Spleen (tissue), 11 donors: ENCODE measurements at regions not wholly inside any gene's neighbourhood (a gene's known extent, or its start where the extent isn't known, plus 50 kb on each side); places are given as distances from the start of the nearest gene placed in this dataset.

Experiments used
- DNase-seq: peaks from one replicate; pipeline ENCODE4 v3.0.0-alpha.2; 2020
- H3K27ac ChIP-seq, 8 donors: fragments of 200-600 bp; sonication (generic) in 7 of 8; 1 replicate in 4 of 8; 2 replicates in 4 of 8; pipeline versions ENCODE4 v1.5.0 to v1.8.0; 2016 to 2021; ENCODE audit warnings: inconsistent platforms in 4 of 8, mild to moderate bottlenecking in 4 of 8, moderate library complexity in 1 of 8
- H3K27me3 ChIP-seq, 7 donors: fragments of 200-600 bp; sonication (generic) in 6 of 7; replicated peaks in 1 of 7; 1 replicate in 4 of 7; 2 replicates in 3 of 7; pipeline versions ENCODE4 v1.5.0 to v1.8.0; 2016 to 2021; ENCODE audit warnings: inconsistent platforms in 3 of 7, mild to moderate bottlenecking in 1 of 7
- H3K36me3 ChIP-seq, 6 donors: fragments of 200-600 bp; sonication (generic) in 5 of 6; 1 replicate in 4 of 6; 2 replicates in 2 of 6; pipeline versions ENCODE4 v1.5.0 to v1.8.0; 2016 to 2021; ENCODE audit warnings: inconsistent platforms in 2 of 6
- H3K4me1 ChIP-seq, 6 donors: fragments of 200-600 bp; sonication (generic) in 5 of 6; 1 replicate in 3 of 6; 2 replicates in 3 of 6; pipeline versions ENCODE4 v1.5.0 to v1.8.0; 2016 to 2021; ENCODE audit warnings: inconsistent platforms in 3 of 6
- H3K4me3 ChIP-seq, 8 donors: fragments of 200-600 bp; sonication (generic) in 7 of 8; 1 replicate in 4 of 8; 2 replicates in 4 of 8; pipeline versions ENCODE4 v1.5.0 to v1.8.0; 2016 to 2021; ENCODE audit warnings: inconsistent platforms in 4 of 8, mild to moderate bottlenecking in 4 of 8, moderate library complexity in 2 of 8
- H3K9me3 ChIP-seq, 8 donors: fragments of 200-600 bp; sonication (generic) in 7 of 8; 1 replicate in 4 of 8; 2 replicates in 4 of 8; pipeline versions ENCODE4 v1.5.0 to v1.8.0; 2016 to 2021; ENCODE audit warnings: inconsistent platforms in 4 of 8
- CTCF ChIP-seq, 11 experiments: fragments of 200-600 bp in 7 of 11; fragments of 450-650 bp in 4 of 11; sonication (generic) in 4 of 11; IDR thresholded peaks in 8 of 11; conservative IDR thresholded peaks in 3 of 11; 1 replicate in 7 of 11; 2 replicates in 4 of 11; pipeline versions ENCODE4 v1.4.0 to v1.8.0; 2016 to 2021; ENCODE audit warnings: antibody characterized with exemption in 11 of 11, inconsistent platforms in 4 of 11, mild to moderate bottlenecking in 1 of 11
- POLR2A ChIP-seq, 3 donors: fragments of 450-650 bp; IDR thresholded peaks; one replicate each; pipeline ENCODE4 v1.5.1; 2017; ENCODE audit warnings: antibody characterized with exemption in 3 of 3, mild to moderate bottlenecking in 1 of 3
- POLR2AphosphoS5 ChIP-seq, 3 donors: sonication (generic); formaldehyde crosslinking; IDR thresholded peaks; one replicate each; pipeline ENCODE4 v1.5.1; 2017; ENCODE audit warnings: antibody characterized with exemption in 3 of 3
- WGBS, 5 donors: extraction: QIAGEN DNeasy Blood & Tissue Kit in 3 of 5; methylation state at CpG; one replicate each; pipeline versions ENCODE4 v1.1.5 to v1.1.7; 2013 to 2018; 5-methylcytosine and 5-hydroxymethylcytosine counted together
- intact Hi-C: fragments of 100-400 bp; cut with DNase I; formaldehyde crosslinking; loops from one replicate; pipeline ENCODE4 v1.15.0; 2023; ENCODE audit warnings: low total_unique reads
- donor health status: healthy with polysubstance abuse.
- donor health status: DM: no; HTN: no; CAD: no; lungs with moderate emphysema.
- donor health status: DM: no; HTN: no; CAD: no.
- donor health status: Bipolar disorder and iron deficiency.
- donor health status: healthy.
- donor health status: DM: no; HTN: no; CAD: no.
- donor health status: DM: yes; HTN: yes; CAD: no.

- Histone ChIP-seq H3K4me1 (no peaks in the 10 kb centered on the region), H3K9me3 (no peaks in the 10 kb centered on the region), H3K27ac (no peak overlapping the region), H3K36me3 (no peaks in the 10 kb centered on the region), H3K27me3 (no peaks in the 10 kb centered on the region), H3K4me3 (no peak overlapping the region)
- 73 to 83% (median 81%) methylated on average over 5 of the region's 5 CpGs for WGBS, 5 donors
- no peak for TF ChIP-seq POLR2AphosphoS5 (IDR thresholded peaks at IDR 0.05)
- TF ChIP-seq CTCF (IDR thresholded peaks at IDR 0.05 in 8 of 11, conservative IDR thresholded peaks at IDR 0.05 in 3 of 11) = no peak
- intact Hi-C loops = no loop called here
- DNase-seq = no peak
These were observed 433.0 kb downstream of the ANKRD7 start for GRCh38 chr7:118657391-118658005.

GRCh38 chr7:118662266-118662665 is 437.8 kb downstream of the ANKRD7 start:
- no peak for DNase-seq
- Histone ChIP-seq H3K36me3 (no peaks in the 10 kb centered on the region), H3K9me3 (no peaks in the 10 kb centered on the region), H3K4me1 (no peaks in the 10 kb centered on the region), H3K4me3 (no peak overlapping the region), H3K27me3 (no peaks in the 10 kb centered on the region), H3K27ac (no peak overlapping the region)
- no peak for TF ChIP-seq POLR2A (IDR thresholded peaks at IDR 0.05)
- 59 to 77% (median 66%) methylated on average over 2 of the region's 2 CpGs for WGBS, 5 donors
- intact Hi-C loops = no loop called here

- WGBS, 5 donors = 47 to 69% (median 67%) methylated on average over 1 of the region's 1 CpG
- no peak for TF ChIP-seq POLR2AphosphoS5 (IDR thresholded peaks at IDR 0.05)
- no peak for TF ChIP-seq POLR2A (IDR thresholded peaks at IDR 0.05)
- no peak for TF ChIP-seq CTCF (IDR thresholded peaks at IDR 0.05 in 8 of 11, conservative IDR thresholded peaks at IDR 0.05 in 3 of 11)
- no peak for DNase-seq
- Histone ChIP-seq H3K27ac (no peak overlapping the region), H3K4me3 (no peak overlapping the region), H3K36me3 (no peaks in the 10 kb centered on the region), H3K9me3 (no peaks in the 10 kb centered on the region), H3K4me1 (no peaks in the 10 kb centered on the region), H3K27me3 (no peaks in the 10 kb centered on the region)
- intact Hi-C loops = no loop called here
These were observed 440.0 kb downstream of the ANKRD7 start for GRCh38 chr7:118664498-118664897.

GRCh38 chr7:118671149-118671548 is 446.6 kb downstream of the ANKRD7 start:
- no peak for DNase-seq
- no peaks in the 10 kb centered on the region for H3K9me3 ChIP-seq
- intact Hi-C loops = no loop called here
- WGBS, 5 donors = 63 to 90% (median 83%) methylated on average over 4 of the region's 4 CpGs
- no peak for TF ChIP-seq CTCF (IDR thresholded peaks at IDR 0.05 in 8 of 11, conservative IDR thresholded peaks at IDR 0.05 in 3 of 11)
- no peak for TF ChIP-seq POLR2AphosphoS5 (IDR thresholded peaks at IDR 0.05)
- no peak for TF ChIP-seq POLR2A (IDR thresholded peaks at IDR 0.05)
- H3K36me3 ChIP-seq = no peaks in the 10 kb centered on the region
- no peak overlapping the region for H3K27ac ChIP-seq
- no peaks in the 10 kb centered on the region for H3K4me1 ChIP-seq
- H3K4me3 ChIP-seq = no peak overlapping the region
- no peaks in the 10 kb centered on the region for H3K27me3 ChIP-seq

GRCh38 chr7:118684796-118685195 is 460.3 kb downstream of the ANKRD7 start:
- no peaks in the 10 kb centered on the region for H3K36me3 ChIP-seq

More at GRCh38 chr7:118684796-118685195, 460.3 kb downstream of the ANKRD7 start:
- Histone ChIP-seq H3K4me1 (no peaks in the 10 kb centered on the region), H3K9me3 (no peaks in the 10 kb centered on the region), H3K4me3 (no peak overlapping the region), H3K27ac (no peak overlapping the region), H3K27me3 (no peaks in the 10 kb centered on the region)
- TF ChIP-seq POLR2AphosphoS5 (IDR thresholded peaks at IDR 0.05) = no peak
- TF ChIP-seq POLR2A (IDR thresholded peaks at IDR 0.05) = no peak
- no peak for TF ChIP-seq CTCF (IDR thresholded peaks at IDR 0.05 in 8 of 11, conservative IDR thresholded peaks at IDR 0.05 in 3 of 11)
- intact Hi-C loops = no loop called here
- no peak for DNase-seq
